Amniotic stem cell (primary cell): ENCODE measurements at regions not wholly inside any gene's neighbourhood (a gene's known extent, or its start where the extent isn't known, plus 50 kb on each side); places are given as distances from the start of the nearest gene placed in this dataset.
"Not testable (repeated sequence)": the region's sequence is repeated elsewhere in the genome, so short reads cannot be mapped to it uniquely, and the experiment has no call there.

Source experiments
- DNase-seq: peaks from one replicate; lab custom pipeline; 2025; lab: John Stamatoyannopoulos, UW

DNA sequence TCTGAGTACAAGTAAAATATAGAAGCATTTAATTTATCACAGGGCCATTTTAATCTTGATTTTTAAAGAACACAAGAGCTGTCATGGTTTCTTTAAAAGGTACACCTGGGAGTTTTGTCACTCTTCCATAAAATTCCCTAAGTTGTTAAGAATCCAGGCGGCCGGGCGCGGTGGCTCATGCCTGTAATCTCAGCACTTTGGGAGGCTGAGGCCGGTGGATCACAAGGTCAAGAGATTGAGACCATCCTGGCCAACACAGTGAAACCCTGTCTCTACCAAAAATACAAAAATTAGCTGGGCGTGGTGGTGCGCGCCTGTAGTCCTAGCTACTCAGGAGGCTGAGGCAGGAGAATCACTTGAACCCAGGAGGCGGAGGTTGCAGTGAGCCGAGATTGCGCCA is 278.3 kb downstream of the PCDH17 start:
- DNase-seq, result not testable (repeated sequence)

DNA sequence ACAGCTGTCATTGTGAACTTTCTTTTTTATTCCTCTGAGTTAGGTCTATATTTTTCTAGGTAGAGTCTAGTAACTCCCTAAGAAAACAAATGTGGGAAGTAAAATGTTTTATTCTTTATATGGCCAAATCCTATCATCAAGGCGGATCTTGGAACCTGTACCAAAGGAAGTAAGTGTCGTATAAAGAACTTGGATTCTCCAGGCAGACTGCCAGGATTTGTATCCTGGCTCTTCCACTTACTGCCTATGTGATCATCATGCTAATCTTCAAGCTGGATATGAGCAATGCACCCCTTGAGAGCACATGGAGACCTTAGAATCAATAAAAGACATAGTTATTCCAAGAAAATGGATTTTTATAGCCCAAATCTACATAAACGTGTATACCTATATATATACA is 286.5 kb downstream of the PCDH17 start:
- no peak for DNase-seq

DNA sequence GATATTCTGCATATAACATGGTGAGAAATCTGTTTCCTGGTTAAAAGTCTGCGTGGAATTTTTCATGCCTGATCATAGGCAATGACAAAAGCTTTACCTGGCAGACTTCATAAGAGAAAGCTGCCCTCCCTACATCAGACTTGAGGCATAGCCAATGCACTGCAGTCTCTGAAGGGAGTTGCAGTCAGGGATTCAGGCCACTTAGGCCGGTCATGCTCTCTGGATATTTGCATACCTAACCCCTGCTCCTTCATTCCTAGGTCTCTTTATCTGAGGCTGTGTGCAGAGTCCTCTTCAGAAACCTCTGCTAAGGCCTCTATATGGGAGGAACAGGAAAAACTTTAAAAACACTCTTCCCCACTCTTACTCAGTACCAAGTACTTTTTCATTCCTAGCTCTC is 287.4 kb downstream of the PCDH17 start:
- no peak for DNase-seq

DNA sequence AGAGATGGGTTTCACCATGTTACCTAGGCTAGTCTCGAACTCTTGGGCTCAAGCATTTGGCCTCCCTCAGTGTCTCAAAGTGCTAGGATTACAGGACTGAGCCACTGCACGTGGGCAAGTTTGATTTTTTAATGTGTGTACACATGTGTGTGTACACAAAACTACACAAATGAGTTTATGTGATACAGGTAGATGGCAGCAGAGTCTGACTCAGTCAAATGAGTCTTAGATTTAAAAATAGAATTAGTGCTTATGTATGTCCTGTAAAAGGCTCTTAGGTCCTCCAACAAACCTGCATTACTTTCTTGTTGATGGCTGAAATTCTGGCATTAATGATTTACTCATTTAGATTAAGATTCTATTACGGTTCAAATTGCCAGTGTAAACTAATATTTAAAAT is 293.7 kb downstream of the PCDH17 start:
- DNase-seq, result no peak

DNA sequence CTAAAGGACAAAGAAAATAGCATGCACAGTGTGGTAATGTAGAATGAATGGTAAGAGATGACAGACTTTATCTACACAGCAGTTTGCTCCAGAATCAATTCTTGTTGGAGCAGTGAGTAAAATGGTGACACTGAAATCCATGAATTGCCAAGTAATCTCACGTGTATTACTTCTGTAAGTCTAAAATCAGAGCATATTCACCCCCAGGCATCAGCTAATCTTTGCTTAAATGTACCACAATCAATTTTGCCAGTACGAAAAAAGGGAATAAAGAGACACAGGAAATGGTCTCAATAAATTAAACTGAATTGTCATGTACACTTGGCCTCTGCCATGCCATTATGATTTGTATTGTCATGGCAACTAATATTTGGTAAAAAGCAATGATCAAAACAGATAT is 294.2 kb downstream of the PCDH17 start:
- no peak for DNase-seq

DNA sequence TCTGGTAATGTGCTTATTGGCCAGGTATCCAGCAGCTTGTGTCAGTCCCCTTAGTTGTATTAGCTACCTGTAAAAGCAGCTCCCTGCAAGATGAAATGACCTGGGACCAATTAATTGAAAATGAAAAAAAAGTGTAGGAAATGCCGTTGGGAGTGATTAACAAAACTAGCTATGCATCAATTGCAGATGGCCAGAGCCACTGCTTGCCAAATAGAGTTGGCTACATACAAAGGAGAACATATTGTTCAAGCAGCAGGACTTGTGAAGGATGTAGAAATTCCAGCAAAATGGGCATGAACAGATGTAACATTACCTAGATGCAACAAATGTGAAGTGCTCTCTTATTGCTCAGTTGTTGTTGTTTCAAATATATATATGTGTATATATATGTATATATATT is 300.5 kb downstream of the PCDH17 start:
- DNase-seq, result no peak

DNA sequence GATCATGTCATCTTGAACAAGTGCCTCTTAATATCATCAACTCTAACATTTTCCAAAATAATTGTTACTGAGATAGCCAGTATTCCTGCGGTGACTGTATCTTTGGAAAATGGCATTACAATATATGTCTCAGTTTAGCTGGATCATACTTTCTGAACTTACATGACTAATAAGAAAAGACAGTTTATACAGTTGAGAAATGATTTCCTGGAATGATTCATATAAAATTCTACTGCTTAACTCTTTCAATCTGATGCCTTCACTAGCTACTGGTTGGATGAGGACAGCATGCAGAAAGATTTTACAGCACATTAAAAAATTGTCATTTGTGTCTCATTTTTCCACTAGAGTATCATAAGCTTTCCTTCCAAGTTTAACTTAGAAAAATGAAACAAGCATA is 302.1 kb downstream of the PCDH17 start:
- no peak for DNase-seq

DNA sequence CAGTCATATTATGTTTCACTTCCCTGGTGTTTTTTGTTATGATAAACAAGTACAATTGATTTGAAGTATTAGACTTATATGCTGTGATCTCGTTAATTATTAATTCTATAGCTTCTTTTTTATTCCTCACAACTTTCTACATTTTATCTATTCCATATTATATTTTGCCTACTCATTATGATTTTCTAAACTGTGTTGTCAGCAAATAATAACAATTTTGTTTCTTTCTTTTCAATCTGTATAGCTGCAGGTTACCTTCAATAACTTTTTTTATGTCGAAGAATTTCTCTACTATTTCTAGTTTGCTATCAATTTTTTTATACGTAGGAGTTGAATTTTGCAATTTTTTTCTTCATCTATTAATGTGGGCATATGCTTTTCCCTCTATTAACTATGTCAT is 304.4 kb downstream of the PCDH17 start:
- no peak for DNase-seq

DNA sequence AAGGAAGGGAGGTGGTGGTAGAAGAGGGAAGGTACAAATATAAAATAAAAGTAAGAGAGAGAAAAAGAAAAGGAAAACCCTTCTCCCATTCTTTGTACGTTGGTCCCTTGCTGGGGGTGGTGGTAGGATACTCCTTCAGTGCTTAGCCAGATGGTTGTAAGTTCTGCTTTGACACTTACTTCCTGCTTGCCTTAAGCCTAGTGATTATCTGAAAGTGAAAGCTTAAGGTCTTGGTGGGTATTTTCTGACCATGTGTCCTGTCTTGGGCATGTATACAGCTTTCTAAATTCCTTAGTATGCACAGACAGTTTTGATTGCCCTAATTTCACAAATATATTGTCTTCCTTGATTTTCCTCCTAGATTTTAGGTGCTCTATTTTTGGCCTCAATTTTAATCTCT is 314.8 kb downstream of the PCDH17 start:
- no peak for DNase-seq

DNA sequence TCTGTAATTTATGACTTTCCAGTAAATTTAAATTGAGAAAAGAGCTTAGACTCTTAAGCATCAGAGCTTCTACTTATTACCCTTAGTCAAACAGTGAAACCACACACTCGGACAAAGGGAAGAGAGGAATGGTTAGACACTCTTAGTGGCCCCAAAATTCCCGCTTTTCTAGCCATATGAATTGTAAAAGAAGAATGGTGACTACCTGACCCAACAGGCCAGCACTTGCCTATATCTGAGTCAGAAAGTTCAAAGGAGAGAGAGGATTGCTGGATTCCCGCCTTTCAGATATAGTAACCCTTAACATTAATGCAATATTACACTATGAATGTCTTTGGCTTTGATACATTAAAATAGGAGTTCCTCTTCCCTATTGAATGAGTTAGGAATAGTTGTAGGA is 317.3 kb downstream of the PCDH17 start:
- DNase-seq, result no peak

DNA sequence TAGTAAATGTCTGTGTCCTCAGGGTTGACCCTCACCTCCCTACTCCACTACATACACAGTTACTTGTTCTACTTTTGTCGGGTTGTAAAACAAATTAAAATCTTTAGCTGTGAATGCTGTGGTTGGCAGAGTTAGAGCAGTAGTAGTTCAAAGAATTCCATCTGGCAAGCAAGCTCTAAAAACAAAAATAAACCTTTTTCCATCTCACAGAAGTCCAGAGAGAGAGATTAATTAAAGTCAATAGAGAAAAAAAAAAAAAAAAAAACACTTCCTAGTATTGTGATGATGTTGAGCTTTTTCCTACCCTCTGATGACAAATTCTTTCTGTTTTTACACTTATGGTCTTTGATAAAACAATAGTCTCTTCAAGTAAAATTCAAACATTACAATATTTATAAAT is 338.4 kb downstream of the PCDH17 start:
- no peak for DNase-seq

DNA sequence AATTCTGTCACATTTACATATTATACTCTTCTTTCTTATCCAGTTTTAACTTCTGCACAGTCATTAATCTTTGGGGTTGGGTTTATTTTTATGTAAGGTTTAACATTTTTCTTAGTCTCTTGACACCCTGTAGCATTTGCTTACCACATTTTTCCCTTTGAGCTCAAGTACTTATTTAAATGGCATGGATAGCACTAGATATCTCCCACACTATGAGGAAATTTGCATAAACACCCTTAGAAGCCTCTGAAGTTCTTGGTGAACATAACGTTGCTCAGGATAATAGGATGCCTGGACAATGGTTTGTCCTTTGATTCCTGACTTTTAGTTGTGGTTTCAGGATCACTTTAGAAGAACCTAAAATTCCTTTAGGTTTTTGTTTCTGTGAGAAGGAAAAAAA is 338.9 kb downstream of the PCDH17 start:
- DNase-seq, result no peak

DNA sequence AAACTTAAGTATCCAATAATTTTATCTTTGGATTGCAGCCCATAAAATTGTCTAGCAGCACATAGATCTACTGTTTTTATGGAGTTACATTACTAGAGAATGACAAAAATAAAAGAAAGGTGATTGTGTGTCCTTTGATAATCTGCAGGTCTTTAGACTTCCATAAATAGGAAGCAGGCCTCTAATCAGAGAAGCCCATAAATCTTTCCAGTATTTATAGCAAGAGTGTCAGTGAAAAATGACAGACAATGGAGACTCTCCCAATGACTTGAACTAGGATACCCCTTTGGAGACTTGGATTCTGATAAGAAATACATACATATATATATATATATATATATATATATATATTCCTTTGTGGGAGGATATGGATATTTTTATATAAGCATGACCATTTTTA is 351.2 kb downstream of the PCDH17 start:
- no peak for DNase-seq

DNA sequence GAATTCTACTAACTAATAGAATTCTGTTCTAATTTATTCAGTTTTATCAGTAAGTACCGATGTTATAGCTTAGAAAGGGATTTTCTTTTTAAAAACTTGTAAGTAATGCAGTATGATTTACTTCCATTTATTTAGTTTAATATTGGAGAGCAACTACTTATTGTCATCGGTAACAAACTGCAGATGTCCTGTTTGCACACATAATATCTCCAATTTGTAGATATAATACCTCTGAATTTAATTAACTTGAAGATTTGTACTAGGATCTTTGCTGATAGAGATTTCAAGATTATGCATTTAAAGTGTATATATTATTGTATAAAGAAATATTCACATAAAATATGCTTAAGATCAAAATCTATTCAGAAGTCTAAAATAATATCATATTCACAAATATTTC is 356.7 kb downstream of the PCDH17 start:
- no peak for DNase-seq

DNA sequence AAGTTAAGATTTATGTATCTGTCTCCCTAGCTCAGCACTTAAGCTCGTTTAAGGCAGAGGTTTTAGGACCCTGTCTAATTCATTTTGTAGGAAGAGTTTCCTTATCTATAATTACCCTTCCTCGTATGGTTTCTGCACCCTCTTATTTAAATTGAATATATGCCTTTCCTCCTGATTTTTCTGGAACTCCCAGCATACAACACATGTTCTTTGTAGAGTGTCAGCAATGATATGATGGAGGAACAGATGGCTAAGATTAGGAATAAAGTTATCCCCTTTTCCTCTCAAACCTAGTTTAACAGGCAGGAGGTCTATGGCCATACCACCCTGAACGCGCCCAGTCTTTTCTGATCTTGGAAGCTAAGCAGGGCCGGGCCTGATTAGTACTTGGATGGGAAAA is 359.5 kb downstream of the PCDH17 start:
- no peak for DNase-seq

DNA sequence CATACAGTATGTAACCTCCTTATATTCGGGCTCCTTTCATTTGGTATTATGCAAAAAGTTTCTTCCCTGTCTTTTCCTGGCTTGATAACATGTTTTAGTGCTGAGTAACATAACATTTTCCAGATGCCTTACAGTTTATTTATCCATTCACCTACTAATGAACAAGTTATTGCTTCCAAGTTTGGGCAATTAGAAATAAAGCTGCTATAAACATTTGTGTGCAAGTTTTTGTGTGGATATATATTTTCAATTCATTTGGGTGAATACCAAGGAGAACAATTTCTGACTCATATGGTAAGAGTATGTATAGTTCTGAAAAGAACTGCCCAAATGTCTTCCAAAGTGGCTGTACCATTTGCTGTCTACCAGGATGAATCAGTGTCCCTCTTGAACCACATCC is 360.9 kb downstream of the PCDH17 start:
- no peak for DNase-seq

DNA sequence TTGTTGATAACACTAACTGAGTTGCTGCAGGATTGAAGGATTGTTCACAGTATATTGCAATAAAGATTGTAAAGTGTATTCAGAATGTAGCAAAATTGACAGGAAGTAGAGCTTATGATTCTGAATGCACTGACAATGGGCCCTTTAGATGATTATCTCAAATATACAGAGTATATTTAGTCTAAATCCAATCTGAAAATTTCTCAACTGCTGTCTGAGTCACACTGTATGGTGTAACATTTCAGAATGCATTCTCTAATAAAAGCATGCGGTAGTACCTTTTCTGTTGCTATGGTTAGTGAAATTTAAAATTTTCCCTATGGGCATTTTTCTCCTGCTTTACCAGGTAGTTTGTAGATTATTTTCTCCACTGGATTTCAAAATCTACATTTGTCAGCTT is 365.2 kb downstream of the PCDH17 start:
- DNase-seq, result no peak

DNA sequence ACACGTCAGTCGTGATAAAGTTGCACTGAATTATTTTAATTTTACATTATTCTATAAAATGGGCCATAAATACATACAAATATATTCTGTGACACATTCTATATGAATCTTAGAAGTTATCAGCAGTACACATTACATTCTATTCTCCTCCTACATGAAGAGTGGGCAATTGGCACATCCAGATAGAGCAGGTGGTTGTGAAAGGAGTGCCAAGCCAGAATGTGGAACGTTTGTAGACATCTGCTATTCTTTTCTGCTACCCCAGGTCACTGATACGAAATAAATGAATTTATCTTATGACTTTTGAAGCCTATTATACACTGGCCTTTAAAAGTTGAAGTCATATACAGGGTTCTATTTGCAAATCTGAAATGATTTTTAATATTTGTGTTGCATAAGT is 373.2 kb downstream of the PCDH17 start:
- DNase-seq, result no peak

DNA sequence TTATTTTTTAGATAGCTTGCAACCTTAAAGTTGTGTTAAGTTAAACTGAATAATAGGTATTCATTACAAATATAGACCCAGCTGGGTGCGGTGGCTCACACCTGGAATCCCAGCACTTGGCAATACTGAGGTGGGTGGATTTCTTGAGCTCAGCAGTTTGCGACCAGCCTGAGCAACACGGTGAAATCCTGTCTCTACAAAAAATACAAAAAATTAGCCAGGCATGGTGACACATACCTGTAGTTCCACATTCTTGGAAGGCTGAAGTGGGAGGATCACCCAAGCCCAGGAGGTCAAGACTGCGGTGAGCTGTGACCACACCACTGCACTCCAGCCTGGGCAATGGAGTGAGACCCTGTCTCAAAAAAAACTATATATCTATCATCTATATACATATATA is 386.5 kb downstream of the PCDH17 start:
- no peak for DNase-seq

DNA sequence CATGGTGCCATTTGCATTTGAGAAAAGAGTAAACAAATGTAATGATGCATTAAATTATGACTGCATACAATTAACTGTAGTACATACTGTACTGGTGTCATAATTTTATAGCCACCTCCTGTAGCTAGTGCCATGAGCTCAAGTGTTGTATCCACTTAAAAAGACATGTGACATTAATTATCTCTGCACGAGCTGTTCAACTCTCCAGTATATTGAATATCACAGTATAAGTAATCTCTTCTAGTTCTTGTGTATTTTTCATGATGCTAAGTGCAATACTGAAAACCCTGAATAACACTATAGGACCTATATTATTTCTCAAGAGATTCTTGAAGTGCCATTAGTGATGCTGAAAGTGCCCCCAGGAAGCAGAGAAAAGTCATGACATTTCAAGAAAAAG is 387.3 kb downstream of the PCDH17 start:
- no peak for DNase-seq

DNA sequence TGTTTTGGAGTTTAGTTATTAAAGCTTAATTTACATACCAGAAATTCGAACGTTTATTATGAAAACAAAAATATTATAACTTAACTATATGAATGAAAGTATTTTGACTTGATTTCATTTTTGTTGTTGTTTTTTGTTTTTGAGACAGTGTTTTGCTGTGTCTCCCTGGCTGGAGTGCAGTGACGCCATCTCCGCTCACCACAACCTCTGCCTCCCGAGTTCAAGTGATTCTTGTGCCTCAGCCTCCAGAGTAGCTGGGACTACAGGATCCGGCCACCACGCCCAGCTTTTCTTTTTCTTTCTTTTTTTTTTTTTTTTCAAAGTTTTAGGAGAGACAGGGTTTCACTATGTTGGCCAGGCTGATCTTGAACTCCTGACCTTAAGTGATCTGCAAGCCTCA is 392.6 kb downstream of the PCDH17 start:
- no peak for DNase-seq

DNA sequence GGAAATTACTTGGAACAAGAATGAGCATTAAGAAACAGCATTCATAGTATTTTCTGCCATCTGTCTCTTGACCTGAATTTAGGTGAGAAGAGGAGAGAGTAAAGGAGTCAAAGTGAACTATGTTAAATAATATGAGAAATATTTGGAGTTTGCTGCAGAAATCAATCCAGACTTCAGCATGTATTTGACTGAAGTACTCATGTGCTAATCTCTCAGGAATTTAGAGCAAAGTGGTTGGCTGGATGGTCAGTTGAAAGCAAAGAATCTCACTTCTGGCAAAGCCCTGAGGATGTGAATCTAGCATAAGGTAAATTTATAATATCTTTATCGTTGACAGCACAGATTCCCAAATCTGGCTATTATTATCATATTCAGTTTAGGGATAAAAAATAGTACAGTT is 394.3 kb downstream of the PCDH17 start:
- no peak for DNase-seq

DNA sequence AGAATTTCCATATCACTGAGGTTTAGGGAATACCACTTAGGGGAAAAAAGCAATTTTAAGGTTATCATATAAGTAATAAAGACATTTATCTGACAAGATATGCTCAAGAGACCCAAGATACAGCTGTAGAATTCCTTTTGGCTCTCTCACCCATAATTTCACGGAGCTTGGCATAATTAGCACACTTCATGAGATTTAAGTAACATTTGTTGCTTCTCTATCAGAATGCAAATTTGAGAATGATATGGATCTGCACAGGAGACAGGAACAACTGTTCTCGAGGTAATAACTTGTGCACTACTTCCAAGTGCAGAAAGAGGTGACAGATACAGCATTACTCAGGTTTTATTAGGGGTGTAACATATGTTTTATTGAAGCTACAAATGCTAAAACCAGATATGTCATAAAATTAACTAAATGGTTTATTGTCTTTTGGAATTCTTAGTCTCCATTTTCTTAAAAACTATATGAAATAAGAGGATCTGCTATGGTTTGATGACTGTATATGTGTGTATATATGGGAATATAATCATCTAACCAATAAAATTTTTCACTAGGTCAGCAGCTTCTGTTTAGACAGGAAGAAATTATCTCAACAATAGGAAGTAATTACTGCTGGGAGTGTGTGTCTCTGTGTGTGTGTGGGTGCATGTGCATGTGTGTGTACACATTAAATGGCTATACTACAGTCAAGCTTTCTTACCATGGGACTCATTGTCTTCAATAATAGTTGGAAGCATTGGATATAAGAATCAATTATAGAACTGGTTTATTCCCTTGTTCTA is 401.3 kb downstream of the PCDH17 start:
- no peak for DNase-seq

DNA sequence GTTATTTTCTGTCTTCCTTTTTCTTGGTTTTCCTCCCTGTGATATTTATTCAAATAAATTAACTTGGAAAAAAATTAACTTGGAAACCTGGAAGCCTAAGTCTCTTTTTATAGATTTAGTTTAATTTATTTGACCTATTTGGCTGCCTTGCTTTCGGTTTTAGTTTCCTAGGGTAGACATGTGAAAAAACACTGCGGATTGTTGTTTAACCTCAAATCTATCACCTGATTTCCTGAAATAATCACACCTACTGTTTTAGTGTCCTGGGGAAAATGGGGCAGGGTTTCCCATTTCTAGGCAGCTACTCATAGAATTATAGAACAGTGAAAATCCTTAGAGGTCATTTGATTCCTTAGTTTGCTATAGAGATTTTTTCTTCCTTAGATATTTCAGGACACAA is 412.4 kb downstream of the PCDH17 start:
- DNase-seq, result no peak

DNA sequence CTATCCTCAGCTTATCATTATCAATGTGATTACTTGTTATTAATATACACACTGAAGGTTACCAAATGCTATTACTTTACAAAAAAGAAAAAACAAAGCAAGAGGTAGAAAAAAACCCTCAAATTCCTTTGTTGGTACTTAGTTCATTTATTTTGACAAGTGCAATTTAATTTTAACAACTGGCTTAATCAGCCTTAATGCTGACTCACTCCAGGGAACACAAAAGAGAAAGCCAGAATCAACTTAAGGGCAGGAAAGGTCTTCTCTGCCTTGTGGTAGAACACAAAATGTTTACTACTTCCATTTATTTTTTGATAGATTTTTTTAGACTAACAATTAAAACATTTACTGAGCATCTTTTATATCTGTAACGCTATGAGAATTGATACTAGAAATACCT is 417.1 kb downstream of the PCDH17 start:
- DNase-seq, result no peak
